Keratinocyte (primary cell): ENCODE measurements at regions not wholly inside any gene's neighbourhood (a gene's known extent, or its start where the extent isn't known, plus 50 kb on each side); places are given as distances from the start of the nearest gene placed in this dataset.

Source experiments
- EZH2 ChIP-seq: IDR thresholded peaks from one replicate; pipeline ENCODE4 v1.6.1; 2012; ENCODE audit warnings: inconsistent platforms, mild to moderate bottlenecking, low read length, moderate library complexity
- TF ChIP-seq, protein P1 (sequence below), 3 experiments: IDR thresholded peaks in 1 of 3; conservative IDR thresholded peaks in 1 of 3; optimal IDR thresholded peaks in 1 of 3; 2 replicates in 2 of 3; 3 replicates in 1 of 3; pipeline versions ENCODE3 to v1.5.1; 2011; ENCODE audit warnings: low read length in 3 of 3, mild to moderate bottlenecking in 3 of 3, moderate library complexity in 2 of 3, control low read depth in 1 of 3, inconsistent platforms in 1 of 3; ENCODE audit not compliant: insufficient read depth in 2 of 3; ENCODE audit errors: extremely low read depth in 1 of 3

DNA sequence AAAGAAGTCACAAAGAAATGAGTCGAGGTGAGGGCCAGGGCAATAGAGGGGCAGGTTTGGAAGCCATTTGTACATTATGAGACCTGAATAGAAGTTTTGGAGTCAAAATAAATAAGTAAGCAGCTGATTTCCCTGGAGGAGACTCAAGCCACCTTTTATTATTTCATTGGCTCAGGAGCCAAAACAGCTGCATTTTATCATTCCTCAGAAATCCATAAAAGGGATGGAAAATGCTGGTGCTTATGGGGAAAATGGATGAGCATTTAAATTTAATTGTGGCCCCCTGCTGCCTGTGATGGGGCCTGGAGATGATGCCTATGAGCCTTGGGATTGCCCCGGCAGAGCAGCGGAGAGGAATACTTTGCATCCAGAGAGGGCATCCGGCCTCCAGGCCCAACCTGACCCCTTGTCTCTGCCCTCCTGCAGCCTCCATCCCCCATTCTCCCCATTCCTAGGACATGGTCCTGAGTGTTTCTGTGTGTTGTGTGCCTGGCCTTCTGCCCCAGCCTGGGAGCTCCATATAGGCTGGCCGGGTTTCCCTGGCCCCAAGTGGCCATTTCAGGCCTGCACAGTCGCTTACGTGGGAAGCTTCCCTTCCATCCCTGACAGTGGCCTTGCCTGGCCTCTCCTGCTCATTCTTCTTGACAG is 296.8 kb upstream of the ZMIZ1 start:
- TF ChIP-seq, protein P1, sequence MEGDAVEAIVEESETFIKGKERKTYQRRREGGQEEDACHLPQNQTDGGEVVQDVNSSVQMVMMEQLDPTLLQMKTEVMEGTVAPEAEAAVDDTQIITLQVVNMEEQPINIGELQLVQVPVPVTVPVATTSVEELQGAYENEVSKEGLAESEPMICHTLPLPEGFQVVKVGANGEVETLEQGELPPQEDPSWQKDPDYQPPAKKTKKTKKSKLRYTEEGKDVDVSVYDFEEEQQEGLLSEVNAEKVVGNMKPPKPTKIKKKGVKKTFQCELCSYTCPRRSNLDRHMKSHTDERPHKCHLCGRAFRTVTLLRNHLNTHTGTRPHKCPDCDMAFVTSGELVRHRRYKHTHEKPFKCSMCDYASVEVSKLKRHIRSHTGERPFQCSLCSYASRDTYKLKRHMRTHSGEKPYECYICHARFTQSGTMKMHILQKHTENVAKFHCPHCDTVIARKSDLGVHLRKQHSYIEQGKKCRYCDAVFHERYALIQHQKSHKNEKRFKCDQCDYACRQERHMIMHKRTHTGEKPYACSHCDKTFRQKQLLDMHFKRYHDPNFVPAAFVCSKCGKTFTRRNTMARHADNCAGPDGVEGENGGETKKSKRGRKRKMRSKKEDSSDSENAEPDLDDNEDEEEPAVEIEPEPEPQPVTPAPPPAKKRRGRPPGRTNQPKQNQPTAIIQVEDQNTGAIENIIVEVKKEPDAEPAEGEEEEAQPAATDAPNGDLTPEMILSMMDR (optimal IDR thresholded peaks at IDR 0.05 in 1 of 3, IDR thresholded peaks at IDR 0.05 in 1 of 3, conservative IDR thresholded peaks at IDR 0.05 in 1 of 3; ENCODE audit: extremely low read depth in 1 of 3, insufficient read depth in 2 of 3, low read length in 3 of 3) = no peak
- TF ChIP-seq EZH2 = no peak
